Stimulated activated CD8-positive, alpha-beta memory T cell treated with anti-CD3 and anti-CD28 coated beads, Interleukin-15, amount 100 ng/mL, for 1 hour (primary cell): ENCODE measurements at regions not wholly inside any gene's neighbourhood (a gene's known extent, or its start where the extent isn't known, plus 50 kb on each side); places are given as distances from the start of the nearest gene placed in this dataset.
"Not testable (repeated sequence)": the region's sequence is repeated elsewhere in the genome, so short reads cannot be mapped to it uniquely, and the experiment has no call there.

Source experiments
- DNase-seq: peaks from one replicate; pipeline ENCODE4 v3.0.0-alpha.2; 2020; ENCODE audit warnings: low read depth

DNA sequence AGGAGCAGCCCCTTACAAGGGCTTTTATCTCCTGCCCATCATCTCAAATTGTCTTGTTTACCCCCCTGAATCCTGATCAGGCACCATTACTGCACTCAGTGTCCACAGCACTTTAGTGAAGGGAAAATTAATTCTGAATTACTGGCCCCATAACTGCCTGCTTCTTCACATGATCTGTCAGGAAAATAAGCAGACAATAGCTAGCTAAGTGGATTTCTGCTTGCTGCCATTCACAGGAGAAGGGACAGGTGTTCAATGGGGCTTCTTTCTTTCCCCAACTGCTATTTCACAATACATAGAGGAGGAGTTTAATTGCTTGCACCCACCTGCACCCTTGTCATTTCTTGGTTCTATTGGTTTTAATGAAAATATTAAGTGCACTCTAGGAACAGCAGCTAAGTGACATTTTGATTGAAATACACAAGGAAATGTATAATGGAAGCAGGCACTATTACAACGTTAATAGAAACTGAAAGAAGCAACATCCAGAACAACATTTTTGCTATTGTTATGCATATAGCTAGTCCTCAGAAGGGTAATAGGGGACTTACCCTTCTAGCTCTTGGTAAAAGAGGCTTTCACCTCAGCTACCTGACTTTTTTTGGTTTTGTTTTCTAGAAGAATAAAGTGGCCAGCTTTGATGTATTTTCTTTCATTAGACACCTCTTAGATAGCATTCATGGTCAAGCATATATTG, 599.3 kb upstream of the TLE4 start:
- no peak for DNase-seq

DNA sequence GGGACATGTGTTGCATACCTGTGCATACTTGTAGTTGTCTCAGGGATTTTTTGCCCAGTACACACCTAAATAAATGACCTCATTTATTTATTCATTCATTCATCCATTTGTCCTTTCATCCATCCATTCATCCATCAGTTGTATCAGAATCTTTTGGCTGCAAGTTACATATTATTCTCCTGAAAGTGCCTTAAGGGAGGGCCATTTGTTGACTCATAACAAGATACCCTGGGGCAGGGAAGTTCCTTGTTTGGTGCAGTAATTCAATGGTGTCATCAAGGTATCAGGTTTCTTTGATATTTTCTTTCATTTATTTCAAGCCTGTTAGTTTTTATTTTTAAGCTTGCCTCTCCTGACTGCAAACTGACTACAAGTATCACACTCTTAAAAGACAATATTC, 597.9 kb upstream of the TLE4 start:
- no peak for DNase-seq

DNA sequence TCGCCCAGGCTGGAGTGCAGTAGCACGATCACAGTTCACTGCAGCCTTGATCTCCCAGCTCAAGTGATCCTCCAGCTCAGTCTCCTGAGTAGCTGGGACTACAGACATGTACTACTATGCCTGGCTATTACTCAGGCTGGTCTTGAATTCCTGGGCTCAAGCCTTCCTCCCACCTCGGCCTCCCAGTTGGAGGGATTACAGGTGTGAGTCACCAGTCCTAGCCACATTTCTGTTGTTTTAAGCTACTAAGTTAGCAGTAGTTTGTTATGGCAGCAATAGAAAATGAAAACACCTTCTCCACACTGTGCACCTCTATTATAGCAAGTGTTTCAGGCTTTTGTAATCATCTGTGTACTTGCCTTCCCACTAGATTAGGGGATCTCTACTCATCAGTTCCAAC, 588.9 kb upstream of the TLE4 start:
- no peak for DNase-seq

DNA sequence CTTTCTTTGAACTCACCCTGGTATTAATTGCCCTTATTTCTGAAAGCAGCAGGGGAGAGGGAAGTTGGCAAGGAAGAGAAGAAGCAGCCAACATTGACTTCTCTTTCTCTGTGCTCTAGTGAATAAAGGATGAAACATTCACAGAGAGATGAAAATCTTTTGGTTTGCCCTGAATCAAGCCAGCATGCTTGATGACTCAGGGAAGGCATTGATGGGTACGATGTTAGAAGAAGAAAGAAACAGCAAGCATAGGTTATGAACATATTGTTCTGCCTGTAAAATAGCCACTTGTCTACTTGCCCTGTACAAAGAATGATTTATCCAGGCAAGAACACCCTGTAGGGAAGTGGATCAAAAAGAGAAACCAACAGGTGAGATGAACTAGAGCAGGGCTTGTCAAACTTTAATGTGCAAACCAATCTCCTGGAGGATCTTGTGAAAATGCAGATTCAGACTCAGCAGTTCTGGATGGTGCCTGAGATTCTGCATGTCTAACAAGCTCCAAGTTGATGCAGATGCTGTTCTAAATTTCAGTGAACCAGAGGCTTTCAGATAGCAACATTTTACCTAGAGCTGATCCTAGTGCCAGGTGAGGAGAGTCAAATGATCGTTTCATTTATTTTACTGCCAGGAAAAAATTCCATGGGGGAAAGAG, 586.6 kb upstream of the TLE4 start:
- no peak for DNase-seq

DNA sequence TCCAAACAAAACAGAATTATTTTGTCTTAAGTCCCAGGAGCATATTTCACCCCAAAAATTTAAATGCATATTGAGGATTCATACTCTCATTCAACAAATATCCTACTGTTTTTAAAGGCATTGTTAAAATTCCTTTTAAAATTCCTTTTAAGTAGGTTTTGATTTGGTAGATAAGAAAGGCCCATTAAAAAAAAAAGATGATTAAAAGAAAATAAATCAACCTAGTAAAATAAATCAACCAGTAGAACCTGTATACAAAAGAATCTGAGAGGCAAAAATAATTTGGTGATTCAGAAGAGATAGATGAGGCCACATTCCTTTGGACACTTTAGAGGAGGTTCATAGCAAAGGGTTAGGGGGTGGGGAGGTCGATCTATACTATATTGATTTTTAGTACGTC, 585.3 kb upstream of the TLE4 start:
- no peak for DNase-seq

DNA sequence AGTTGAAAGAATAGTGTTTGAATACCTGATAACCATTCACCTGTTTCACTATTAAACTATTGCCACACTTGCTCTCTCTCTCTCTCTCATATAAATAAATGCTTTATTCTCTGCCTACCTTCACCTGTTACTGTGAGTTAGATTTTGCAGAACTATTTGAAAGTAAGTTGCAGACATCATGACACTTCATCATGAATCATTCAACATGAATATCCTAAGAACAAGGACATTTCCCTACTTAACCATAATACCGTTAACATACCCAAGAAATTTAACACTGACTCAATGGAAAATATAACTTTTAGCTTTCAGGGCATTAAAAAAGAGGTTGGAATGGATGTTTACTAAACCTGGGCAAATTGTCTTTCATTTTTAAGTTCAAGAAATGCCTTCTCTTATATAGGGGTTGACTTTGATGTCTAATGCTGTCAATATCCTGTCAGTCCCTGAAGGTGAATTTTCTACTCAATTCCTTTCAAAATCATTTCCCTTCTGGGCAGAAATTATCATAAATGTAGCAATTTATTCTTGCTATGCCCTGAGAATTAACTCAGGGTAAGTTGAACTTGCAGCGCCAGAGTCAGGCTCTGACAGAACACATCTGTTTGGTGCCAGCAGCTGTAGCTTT, 582.6 kb upstream of the TLE4 start:
- no peak for DNase-seq

DNA sequence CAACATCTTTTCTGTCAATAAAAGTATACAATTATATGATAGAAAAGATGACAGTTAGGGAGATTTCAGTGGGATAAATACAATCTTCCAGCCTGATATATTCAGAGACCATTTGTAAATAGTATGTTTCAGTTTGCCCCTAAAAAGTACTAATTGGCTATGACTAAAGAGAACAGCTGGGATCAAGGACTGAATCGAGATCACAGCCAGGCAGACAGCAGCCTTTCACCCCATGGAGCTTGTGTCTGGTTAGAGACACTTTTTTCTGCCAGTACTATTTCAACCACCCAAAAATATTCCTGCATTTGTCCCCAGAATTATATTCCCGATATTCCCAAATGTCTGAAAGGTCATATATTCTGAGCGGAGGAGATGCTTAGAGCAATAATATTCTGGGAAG, 577.3 kb upstream of the TLE4 start:
- DNase-seq, result no peak

DNA sequence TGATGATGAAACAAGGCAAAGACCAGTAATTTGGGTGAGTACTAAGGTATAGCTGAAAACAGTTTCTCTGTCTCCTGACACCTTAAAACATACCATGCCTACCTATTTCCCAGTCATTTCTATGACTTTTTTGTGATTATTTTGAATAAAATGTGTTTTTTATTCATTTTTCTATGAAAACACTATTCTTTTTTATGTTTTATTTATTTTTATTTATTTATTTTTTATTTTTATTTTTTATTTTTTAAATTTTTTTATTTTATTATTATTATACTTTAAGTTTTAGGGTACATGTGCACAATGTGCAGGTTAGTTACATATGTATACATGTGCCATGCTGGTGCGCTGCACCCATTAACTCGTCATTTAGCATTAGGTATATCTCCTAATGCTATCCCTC, 576.8 kb upstream of the TLE4 start:
- DNase-seq, result not testable (repeated sequence)

DNA sequence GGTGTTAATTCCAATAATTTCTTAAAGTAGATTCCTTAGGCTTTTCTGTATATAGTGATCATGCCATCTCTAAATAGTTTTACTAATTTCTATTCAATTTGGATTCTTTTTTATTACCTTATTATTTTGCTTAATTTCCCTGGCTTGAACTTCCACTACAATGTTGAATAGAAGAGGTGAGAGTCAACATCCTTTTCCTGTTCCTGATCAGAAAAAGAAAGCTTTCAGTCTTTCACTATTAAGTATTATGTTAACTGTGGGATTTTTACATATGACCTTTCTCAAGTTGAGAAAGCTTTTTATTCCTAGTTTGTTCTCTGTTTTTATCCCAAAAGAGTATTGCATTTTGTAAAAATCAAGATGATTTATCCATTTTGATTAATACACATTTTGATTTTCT, 574.5 kb upstream of the TLE4 start:
- DNase-seq, result no peak

DNA sequence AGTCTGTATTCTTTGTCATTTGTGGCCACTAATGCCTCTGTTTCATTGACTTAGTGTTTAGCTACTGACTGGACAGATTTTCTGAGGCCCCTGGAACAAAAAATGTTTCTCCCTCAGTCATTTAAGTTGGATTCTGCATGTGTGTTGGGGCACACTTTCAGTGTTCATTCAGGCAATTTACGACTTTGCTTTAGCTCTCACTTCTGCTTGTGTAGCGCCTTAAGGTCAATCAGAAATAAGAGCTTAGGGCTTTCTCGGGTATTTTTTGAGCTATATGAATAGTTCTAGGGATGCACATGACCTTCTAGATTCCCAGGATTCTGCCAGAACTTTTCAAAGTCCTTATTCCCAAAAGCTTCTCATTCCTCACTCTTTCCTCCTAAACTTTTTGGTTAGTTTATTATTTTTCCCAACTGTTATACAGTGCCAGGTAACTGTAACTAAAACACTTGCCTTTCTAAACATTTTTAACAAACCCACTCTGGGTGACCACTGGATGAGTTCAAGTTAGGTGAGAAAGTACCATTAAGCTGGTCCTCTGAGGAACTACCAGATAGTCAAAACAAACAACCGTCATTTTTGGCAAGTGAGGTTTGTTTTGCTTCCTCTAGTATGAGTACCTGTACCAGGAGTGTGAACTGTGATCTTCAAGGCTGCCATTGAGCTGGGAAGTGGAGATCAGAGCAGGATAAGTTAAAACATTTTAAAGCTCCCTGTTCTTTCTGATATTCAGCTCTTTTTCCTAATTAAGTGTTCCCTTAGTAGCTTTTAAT, 571.3 kb upstream of the TLE4 start:
- no peak for DNase-seq

DNA sequence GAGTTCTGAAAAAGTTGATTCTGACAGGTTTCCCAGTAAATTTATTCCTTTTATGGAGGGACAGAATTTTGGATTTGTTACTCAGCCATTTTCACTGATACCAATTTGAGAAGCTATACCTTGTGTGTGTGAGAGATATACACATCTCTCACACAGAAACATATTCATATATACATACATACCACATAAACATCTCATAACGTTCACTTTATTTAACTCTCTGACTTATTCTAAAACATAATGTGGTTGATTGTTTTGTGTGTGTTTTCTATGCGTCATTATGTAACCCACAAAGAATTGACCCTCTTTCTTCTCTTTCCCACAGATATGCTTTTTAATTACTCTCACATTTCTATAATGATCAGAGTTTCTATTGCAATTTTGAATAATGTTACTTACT, 570.8 kb upstream of the TLE4 start:
- DNase-seq, result no peak

DNA sequence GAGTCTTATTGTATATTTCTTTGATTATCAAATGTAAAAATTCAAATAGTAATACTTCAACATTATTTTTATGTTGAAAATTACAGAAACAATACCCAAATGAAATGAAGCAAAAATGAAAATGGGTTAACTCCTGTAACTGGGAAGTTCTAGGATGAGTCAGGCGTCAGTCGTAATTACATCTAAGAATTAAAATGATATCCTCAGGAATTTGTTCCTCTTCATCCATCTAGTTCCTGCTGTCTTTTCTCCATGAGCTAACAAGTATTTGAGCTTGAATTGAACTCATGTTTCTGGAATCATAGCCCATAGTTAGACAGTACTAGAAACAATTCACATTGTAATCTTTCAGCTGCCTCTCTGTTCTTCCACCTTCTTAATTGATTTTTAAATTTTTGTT, 568.3 kb upstream of the TLE4 start:
- no peak for DNase-seq

DNA sequence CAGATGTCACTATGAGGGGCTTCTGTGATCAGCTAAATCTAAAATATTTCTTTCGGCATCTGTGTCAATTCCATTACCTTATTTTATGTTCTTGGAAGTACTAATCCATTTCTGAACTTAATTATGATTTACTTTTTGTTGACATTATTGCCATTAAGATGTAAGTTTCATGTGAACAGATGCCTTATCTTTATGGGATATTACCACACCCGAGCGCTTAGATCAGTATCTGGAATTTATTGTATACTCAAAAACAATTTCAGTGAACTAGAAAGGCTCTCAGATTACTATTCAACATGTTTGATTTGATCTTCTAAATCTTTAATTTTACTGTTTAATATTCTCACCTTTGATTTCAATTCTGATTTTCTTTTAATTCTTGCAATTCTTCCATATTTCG, 567.7 kb upstream of the TLE4 start:
- no peak for DNase-seq

DNA sequence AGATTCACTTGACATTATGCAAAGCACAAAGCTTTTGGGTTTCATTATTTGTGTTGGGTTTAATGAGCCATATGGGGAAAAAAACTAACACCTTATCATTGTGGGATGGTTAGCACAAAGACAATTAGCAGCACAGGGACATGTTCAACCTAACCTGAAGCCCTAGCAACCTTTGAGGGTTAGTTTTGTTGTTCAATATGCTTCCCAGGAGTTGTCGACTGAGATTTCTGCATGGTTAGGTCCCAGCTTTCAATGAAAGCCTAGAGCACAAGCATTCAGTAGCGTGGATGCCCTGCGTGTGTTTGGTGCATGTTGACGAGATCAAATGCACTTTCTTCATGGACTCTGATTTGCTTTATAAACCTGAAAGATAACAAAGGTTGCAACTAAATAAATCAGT, 565.2 kb upstream of the TLE4 start:
- no peak for DNase-seq

DNA sequence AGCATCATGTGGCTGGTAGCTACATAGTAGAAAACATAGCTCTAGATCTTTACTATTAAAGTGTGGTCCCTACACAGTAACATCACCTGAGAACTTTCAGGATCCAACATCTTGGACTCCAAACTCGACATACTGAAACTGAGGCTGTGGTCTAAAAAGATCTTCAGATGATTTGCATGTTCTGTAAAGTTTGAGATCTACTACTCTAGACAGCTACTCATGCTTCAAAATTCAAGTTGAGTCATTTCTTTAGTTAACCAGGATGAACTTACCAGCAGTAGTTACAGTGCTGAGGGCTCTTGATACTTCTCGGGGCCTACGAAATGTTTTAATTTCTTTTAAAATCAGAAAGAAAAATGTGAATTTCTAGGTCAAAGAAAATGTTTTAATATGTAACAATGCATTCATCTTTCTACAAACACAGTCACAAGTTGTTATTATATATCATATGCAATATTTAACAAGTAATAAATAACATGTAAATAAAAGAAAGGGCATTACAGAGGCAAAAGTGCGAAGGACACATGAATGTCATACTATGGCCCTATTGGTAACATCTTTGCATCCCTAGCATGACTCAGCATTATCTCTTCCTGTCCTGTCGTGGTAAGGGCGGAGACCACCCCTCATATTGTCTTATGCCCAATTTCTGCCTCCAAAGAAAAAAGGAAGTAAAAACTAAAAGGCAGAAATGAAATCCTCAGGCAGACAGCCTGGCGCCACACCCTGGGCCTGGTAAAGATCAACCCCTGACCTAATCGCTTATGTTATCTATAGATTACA, 563.9 kb upstream of the TLE4 start:
- DNase-seq, result no peak

DNA sequence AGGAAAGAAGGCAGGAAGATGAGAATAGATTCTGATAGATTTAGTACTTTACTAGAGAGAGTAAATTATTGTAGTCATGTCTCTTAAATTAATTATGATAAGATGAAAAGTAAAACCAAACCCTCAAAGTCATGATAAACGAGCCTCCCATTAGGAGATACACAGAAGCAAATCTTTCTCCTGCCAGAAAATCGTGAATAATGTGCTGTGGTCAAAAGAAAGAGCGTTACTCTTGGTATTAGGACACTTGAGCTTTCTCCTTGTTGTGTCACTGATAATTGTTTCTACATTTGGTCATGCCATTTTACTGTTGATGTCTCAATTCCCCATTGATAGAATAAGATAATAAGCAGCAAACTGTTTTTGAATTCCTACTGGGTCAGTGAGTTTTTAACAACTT, 562.8 kb upstream of the TLE4 start:
- DNase-seq, result no peak

DNA sequence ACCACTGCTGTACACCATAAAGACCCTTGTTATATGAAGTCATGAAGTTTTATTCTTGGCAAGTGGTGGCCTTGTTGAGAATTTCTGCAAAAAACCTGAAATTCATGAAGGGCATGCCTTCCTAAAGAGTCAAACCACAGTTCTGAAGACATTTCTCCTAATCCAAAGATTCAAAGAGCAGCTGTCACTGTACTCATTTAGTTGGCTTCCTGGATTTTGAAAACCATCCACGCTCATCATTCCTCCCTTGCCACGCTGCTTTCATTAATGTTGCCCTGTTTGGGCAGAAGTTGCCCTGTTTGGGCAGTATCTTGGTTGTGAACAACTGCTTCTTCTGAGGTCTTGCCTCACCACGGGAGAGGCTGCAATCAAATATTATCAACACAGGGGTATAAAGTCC, 560.3 kb upstream of the TLE4 start:
- no peak for DNase-seq

DNA sequence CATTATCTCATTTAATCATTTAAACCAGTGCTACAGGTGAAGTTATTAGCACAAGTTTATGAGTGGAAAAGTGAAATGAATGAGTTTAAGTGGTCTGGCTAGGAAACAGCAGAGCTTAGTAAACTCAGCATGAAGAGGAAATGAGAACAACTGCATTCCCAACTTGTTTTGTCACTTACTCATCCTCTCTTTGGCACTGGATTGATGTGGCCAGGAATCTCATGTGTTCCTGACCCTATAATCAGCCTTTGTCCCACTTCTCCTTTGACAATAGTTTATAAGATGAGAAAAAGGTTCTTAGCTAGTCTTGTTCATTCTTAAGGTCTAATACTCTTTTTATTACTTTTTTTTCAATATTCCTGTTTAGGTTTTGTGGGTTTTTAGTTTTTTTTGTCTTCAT, 559.2 kb upstream of the TLE4 start:
- no peak for DNase-seq

DNA sequence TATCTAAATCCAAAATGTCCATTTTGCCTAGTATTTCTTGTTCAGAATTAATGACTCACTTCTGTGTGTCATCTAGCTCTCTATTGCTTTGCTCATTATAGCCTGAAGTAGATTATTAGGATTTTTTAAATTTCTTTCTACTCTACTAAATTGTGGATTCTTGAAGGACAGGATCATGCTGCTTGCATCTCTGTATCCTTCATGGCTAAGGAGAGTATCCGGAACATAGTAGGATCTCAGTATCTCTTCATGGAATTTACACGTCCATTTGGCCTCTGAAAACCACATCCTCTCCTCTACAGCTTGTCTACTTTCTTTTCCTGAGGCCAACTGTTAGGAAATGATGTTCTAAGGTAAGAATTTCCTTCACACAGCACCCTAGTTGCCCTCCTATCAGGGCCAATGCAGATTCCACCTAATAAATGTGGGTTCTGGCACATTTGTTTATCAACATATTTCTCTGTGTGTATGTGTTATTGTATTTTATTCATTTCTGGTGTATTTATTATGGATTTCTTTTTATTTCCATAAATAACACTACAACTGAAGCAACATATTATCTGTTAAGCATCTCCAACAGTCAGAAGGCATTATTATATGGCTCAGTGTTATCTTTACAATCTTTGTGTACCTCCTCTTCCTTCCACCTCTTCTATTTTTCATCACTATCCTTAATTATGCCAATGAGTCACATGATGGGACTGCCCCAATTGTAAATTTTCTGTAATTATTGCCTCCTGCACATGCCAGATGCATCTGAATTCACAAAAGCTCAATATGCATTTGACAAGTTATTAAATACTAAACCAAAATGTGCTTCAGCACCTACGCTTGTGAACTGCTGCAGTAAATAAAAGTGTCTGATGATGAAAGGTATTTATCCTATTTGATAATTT, 557.8 kb upstream of the TLE4 start:
- DNase-seq, result no peak

DNA sequence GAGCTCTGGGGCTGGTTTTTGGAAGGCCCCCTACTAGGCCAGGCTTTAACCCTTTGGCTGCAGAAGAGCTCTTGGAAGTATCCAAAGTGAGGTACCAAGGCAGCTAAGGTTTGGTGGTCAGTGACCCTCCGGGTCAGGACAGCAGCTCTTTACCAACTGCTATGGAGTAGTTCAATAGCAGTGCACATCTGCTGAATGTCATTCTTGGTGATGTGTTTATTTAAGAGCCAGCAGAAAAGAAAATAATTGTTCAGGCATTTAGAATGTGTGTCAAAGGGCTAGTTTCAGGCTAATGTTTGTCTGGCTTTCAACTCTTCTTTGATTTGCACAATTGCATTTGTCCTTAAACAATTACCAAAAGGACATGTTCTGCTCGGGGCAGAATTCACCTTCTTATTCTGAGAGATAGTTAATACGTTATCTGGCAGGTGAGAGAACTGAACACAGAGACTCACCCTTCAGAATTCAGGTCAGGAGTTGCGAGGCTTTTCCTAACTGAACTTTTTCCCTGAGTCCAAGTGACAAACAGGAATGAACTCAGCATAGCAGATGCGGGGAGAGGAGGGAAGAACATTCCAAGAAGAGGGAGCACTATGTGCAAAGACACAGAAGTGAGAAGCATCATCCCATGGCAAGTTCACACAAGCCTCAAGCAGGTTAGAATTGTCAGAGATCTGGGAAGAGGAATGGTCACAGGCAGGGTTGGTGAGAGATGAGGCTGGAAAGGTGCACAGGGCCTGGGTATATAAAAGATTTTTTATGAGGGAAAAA, 556.7 kb upstream of the TLE4 start:
- no peak for DNase-seq
